Panc1 (cell line): ENCODE measurements at regions not wholly inside any gene's neighbourhood (a gene's known extent, or its start where the extent isn't known, plus 50 kb on each side); places are given as distances from the start of the nearest gene placed in this dataset.

Experiments
- CTCF ChIP-seq: fragments of 450-650 bp; IDR thresholded peaks from 2 replicates; pipeline ENCODE4 v1.5.1; 2017; ENCODE audit warnings: mild to moderate bottlenecking
- REST ChIP-seq, 2 experiments: IDR thresholded peaks; 2 replicates each; pipeline ENCODE4 v1.6.1; 2011 to 2012; ENCODE audit warnings: low read depth in 2 of 2, control low read depth in 1 of 2, low read length in 1 of 2, mild to moderate bottlenecking in 1 of 2, moderate library complexity in 1 of 2; ENCODE audit not compliant: insufficient read depth in 1 of 2
- SIN3A ChIP-seq: IDR thresholded peaks from 2 replicates; pipeline ENCODE4 v1.6.1; 2012; ENCODE audit warnings: low read depth, mild to moderate bottlenecking, low read length, moderate library complexity, borderline replicate concordance; ENCODE audit not compliant: insufficient read depth

GRCh38 chr18:79625924-79626561 is 53.6 kb upstream of the CTDP1 start:
- TF ChIP-seq SIN3A (no peak), REST (IDR thresholded peaks at IDR 0.05; ENCODE audit: insufficient read depth in 1 of 2, low read depth in 2 of 2, low read length in 1 of 2) (no peak), CTCF (no peak)
